Nephron (organoid): ENCODE measurements at regions not wholly inside any gene's neighbourhood (a gene's known extent, or its start where the extent isn't known, plus 50 kb on each side); places are given as distances from the start of the nearest gene placed in this dataset.

Experiments used
- H3K27ac Mint-ChIP-seq, 3 experiments: 2 replicates each; pipeline ENCODE4 v1.8.0; 2020; ENCODE audit warnings: mixed read lengths in 3 of 3, mild to moderate bottlenecking in 2 of 3, moderate library complexity in 1 of 3
- H3K27me3 Mint-ChIP-seq: 2 replicates; pipeline ENCODE4 v1.8.0; 2021; ENCODE audit warnings: low read depth, mild to moderate bottlenecking, moderate library complexity, mixed read lengths
- H3K36me3 Mint-ChIP-seq: 2 replicates; pipeline ENCODE4 v1.8.0; 2020; ENCODE audit warnings: low read depth, mixed read lengths
- H3K4me1 Mint-ChIP-seq: 2 replicates; pipeline ENCODE4 v1.8.0; 2020; ENCODE audit warnings: mixed read lengths
- H3K4me3 Mint-ChIP-seq, 3 experiments: 2 replicates each; pipeline ENCODE4 v1.8.0; 2020; ENCODE audit warnings: mild to moderate bottlenecking in 3 of 3, mixed read lengths in 3 of 3, moderate library complexity in 2 of 3
- H3K9me3 Mint-ChIP-seq: 2 replicates; pipeline ENCODE4 v1.8.0; 2020; ENCODE audit warnings: mixed read lengths
- CTCF ChIP-seq, 3 experiments: fragments of 200-600 bp; sonication (generic); IDR thresholded peaks; one replicate each; pipeline ENCODE4 v1.5.0; 2021; ENCODE audit warnings: antibody characterized with exemption in 3 of 3; ENCODE audit not compliant: unreplicated experiment in 3 of 3

DNA sequence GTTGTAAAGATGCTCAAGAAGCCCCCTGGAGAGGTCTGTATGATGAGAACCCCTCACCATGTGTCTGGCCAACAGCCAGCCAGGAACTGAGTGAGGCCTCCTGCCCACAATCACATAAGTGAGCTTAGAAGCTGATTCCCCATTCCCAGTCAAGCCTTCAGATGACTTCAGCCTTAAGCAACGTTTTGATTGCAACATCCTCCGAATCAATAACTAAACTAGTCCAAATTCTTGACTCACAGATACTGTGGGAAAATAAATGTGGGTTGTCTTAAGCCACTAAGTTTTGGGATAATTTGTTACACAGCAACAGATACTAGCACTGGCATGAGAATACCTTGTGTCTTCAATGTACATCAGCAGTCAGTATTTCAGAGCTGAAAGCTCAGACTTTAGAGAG, 54.5 kb upstream of the HS3ST4 start:
- Mint-ChIP-seq H3K4me3 (no peak overlapping the region), H3K4me1 (no peaks in the 10 kb centered on the region), H3K27ac (no peak overlapping the region), H3K9me3 (no peaks in the 10 kb centered on the region), H3K27me3 (peaks cover 3% of the 10 kb centered on the region), H3K36me3 (no peaks in the 10 kb centered on the region)
- TF ChIP-seq CTCF (IDR thresholded peaks at IDR 0.05; ENCODE audit: unreplicated experiment in 3 of 3): no peak

DNA sequence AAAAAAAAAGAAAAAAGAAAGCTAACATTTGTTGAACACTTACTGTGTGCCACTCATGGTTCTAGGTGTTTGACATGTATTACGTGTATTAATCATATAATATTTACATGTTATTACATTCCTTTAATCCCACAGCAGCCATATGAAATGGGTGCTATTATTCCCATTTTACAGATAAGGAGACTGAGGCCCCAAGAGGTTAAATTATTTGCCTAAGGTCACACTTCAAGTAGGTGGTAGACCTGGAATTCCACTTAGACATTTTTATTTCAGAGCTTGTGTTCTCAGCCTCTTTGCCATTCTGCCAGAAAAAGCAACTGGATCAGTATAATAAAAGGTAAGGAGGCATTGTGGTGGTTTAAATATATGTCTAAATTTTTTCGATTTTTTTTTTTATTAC, 55.1 kb upstream of the HS3ST4 start:
- Mint-ChIP-seq H3K4me1 (no peaks in the 10 kb centered on the region), H3K9me3 (no peaks in the 10 kb centered on the region), H3K27me3 (peaks cover 3% of the 10 kb centered on the region), H3K27ac (no peak overlapping the region), H3K4me3 (no peak overlapping the region), H3K36me3 (no peaks in the 10 kb centered on the region)
- no peak for TF ChIP-seq CTCF (IDR thresholded peaks at IDR 0.05; ENCODE audit: unreplicated experiment in 3 of 3)

- Mint-ChIP-seq H3K36me3 (no peaks in the 10 kb centered on the region), H3K4me1 (no peaks in the 10 kb centered on the region), H3K9me3 (no peaks in the 10 kb centered on the region), H3K27ac (no peak overlapping the region), H3K4me3 (no peak overlapping the region), H3K27me3 (peaks cover 3% of the 10 kb centered on the region)
- no peak for TF ChIP-seq CTCF (IDR thresholded peaks at IDR 0.05; ENCODE audit: unreplicated experiment in 3 of 3)
Measured at GRCh38 chr16:25635454-25635853, 56.3 kb upstream of the HS3ST4 start.

DNA sequence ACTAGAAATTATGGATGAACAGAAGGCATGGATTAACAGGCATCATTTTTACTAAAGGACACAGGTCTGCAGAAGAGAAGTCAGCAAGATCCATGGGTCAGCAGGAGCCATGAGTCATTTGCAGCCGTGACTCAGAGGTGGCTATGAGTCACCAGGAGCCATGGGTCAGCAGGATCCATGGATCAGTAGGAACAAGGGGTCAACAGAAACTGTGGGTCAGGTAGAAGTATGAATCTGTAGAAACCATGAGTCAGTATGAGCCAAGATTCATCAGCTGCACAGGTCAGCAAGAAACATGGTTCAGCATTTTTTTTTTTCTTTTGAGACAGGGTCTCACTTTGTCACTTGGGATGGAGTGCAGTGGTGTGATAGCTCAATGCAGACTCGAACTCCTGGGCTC, 58.2 kb upstream of the HS3ST4 start:
- no peaks in the 10 kb centered on the region for H3K36me3 Mint-ChIP-seq
- TF ChIP-seq CTCF (IDR thresholded peaks at IDR 0.05; ENCODE audit: unreplicated experiment in 3 of 3): no peak
- no peak overlapping the region for H3K27ac Mint-ChIP-seq
- H3K4me1 Mint-ChIP-seq: no peaks in the 10 kb centered on the region
- H3K9me3 Mint-ChIP-seq: no peaks in the 10 kb centered on the region
- H3K27me3 Mint-ChIP-seq: no peaks in the 10 kb centered on the region
- no peak overlapping the region for H3K4me3 Mint-ChIP-seq

- H3K9me3 Mint-ChIP-seq: no peaks in the 10 kb centered on the region
- H3K27ac Mint-ChIP-seq: no peak overlapping the region
- H3K36me3 Mint-ChIP-seq: no peaks in the 10 kb centered on the region
- H3K4me3 Mint-ChIP-seq: no peak overlapping the region
- no peaks in the 10 kb centered on the region for H3K27me3 Mint-ChIP-seq
- no peaks in the 10 kb centered on the region for H3K4me1 Mint-ChIP-seq
- no peak for TF ChIP-seq CTCF (IDR thresholded peaks at IDR 0.05; ENCODE audit: unreplicated experiment in 3 of 3)
Measured at GRCh38 chr16:25628766-25629165, 63.0 kb upstream of the HS3ST4 start.

DNA sequence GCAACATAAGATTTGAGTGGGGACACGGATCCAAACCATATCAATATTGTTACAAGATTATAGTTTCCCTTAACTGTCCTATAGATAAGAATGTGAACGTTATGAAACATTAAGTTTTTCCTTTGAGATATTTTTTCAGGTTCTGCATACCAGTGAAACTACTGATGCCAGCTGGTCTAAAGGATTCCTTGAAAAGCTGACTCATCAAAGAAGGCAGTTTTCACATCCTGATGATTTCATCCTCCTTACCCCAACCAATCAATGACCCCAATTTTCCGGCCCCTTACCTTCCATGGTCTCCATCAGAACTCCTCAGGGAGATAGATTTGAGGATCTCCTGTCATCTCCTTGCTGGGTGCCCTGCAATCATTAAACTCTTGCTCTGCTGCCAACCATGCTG, 64.1 kb upstream of the HS3ST4 start:
- TF ChIP-seq CTCF (IDR thresholded peaks at IDR 0.05; ENCODE audit: unreplicated experiment in 3 of 3): no peak
- Mint-ChIP-seq H3K36me3 (no peaks in the 10 kb centered on the region), H3K4me1 (no peaks in the 10 kb centered on the region)

More for the DNA sequence above, 64.1 kb upstream of the HS3ST4 start:
- no peaks in the 10 kb centered on the region for H3K9me3 Mint-ChIP-seq
- H3K27me3 Mint-ChIP-seq: no peaks in the 10 kb centered on the region
- H3K27ac Mint-ChIP-seq: no peak overlapping the region
- H3K4me3 Mint-ChIP-seq: no peak overlapping the region
